ENCODE measurements at regions not wholly inside any gene's neighbourhood (a gene's known extent, or its start where the extent isn't known, plus 50 kb on each side); places are given as distances from the start of the nearest gene placed in this dataset.

GRCh38 chr15:45834622-45835021 is 199.8 kb downstream of the SQOR start:
- WGBS (ENCODE audit: insufficient coverage) = 100% methylated on average over 1 of the region's 3 CpGs
- H2AFZ ChIP-seq (ENCODE audit: insufficient read depth, low read depth, low read length, poor library complexity, severe bottlenecking) = no peak overlapping the region
- no peak overlapping the region for H3K4me2 ChIP-seq (replicated peaks; ENCODE audit: low read depth, low read length, poor library complexity, severe bottlenecking)
- Mint-ChIP-seq H3K27me3 (no peaks in the 10 kb centered on the region), H3K27ac (no peak overlapping the region), H3K4me3 (no peak overlapping the region), H3K4me1 (no peaks in the 10 kb centered on the region), H3K9me3 (ENCODE audit: insufficient read depth) (no peaks in the 10 kb centered on the region)
- no peaks in the 10 kb centered on the region for H3K36me3 ChIP-seq (replicated peaks in 1 of 2; ENCODE audit: control extremely low read depth in 1 of 2, control insufficient read depth in 1 of 2, extremely low read depth in 1 of 2, insufficient read depth in 2 of 2, low read length in 1 of 2)
- H3K79me2 ChIP-seq (ENCODE audit: control insufficient read depth, insufficient read depth, low read length) = no peaks in the 10 kb centered on the region
- no peaks in the 10 kb centered on the region for H3K9me3 ChIP-seq (ENCODE audit: control extremely low read depth in 1 of 3, control insufficient read depth in 2 of 3, insufficient read depth in 1 of 3, low read length in 2 of 3)
- no peak for ATAC-seq (ENCODE audit: low read depth)
- POLR2A ChIA-PET = no interaction called here
- no peaks in the 10 kb centered on the region for H3K27me3 ChIP-seq (replicated peaks in 1 of 4; ENCODE audit: control extremely low read depth in 1 of 4, control insufficient read depth in 3 of 4, insufficient read depth in 4 of 4, low read length in 3 of 4)
- no peak overlapping the region for H3K27ac ChIP-seq (ENCODE audit: low read length in 2 of 2)
- H3K4me3 ChIP-seq (ENCODE audit: control extremely low read depth in 1 of 5, extremely low read depth in 1 of 5, insufficient read depth in 1 of 5, low read depth in 2 of 5, low read length in 4 of 5) = no peak overlapping the region
- no peak for DNase-seq
- intact Hi-C loops (cut with micrococcal nuclease) = no loop called here
- no peaks in the 10 kb centered on the region for H3K4me1 ChIP-seq (ENCODE audit: control insufficient read depth in 2 of 2, insufficient read depth in 2 of 2, low read length in 2 of 2)
- CTCF ChIA-PET = interaction anchor here (0.5 kb wide), 1 partner anchor 17 kb away, joined by 3 read pairs; no protein-coding TSS in a partner anchor
- H4K20me1 ChIP-seq (ENCODE audit: control insufficient read depth, insufficient read depth, low read length, poor library complexity, severe bottlenecking) = no peaks in the 10 kb centered on the region
- H3K9ac ChIP-seq (ENCODE audit: low read length) = no peak overlapping the region
- TF ChIP-seq CTCF (IDR thresholded peaks at IDR 0.05) = no peak
- TF ChIP-seq EZH2 (IDR thresholded peaks at IDR 0.05; ENCODE audit: borderline replicate concordance, insufficient read depth, low read depth, low read length, poor library complexity, severe bottlenecking) = no peak

GRCh38 chr15:45842151-45842550 is 207.3 kb downstream of the SQOR start:
- Histone ChIP-seq H3K79me2 (ENCODE audit: control insufficient read depth, insufficient read depth, low read length) (no peaks in the 10 kb centered on the region), H3K4me2 (replicated peaks; ENCODE audit: low read depth, low read length, poor library complexity, severe bottlenecking) (no peak overlapping the region), H3K4me3 (ENCODE audit: control extremely low read depth in 1 of 5, extremely low read depth in 1 of 5, insufficient read depth in 1 of 5, low read depth in 2 of 5, low read length in 4 of 5) (no peak overlapping the region), H3K9me3 (ENCODE audit: control extremely low read depth in 1 of 3, control insufficient read depth in 2 of 3, insufficient read depth in 1 of 3, low read length in 2 of 3) (no peaks in the 10 kb centered on the region), H3K36me3 (replicated peaks in 1 of 2; ENCODE audit: control extremely low read depth in 1 of 2, control insufficient read depth in 1 of 2, extremely low read depth in 1 of 2, insufficient read depth in 2 of 2, low read length in 1 of 2) (no peaks in the 10 kb centered on the region), H3K27ac (ENCODE audit: low read length in 2 of 2) (no peak overlapping the region), H4K20me1 (ENCODE audit: control insufficient read depth, insufficient read depth, low read length, poor library complexity, severe bottlenecking) (no peaks in the 10 kb centered on the region), H3K4me1 (ENCODE audit: control insufficient read depth in 2 of 2, insufficient read depth in 2 of 2, low read length in 2 of 2) (no peaks in the 10 kb centered on the region), H2AFZ (ENCODE audit: insufficient read depth, low read depth, low read length, poor library complexity, severe bottlenecking) (no peak overlapping the region), H3K27me3 (replicated peaks in 1 of 4; ENCODE audit: control extremely low read depth in 1 of 4, control insufficient read depth in 3 of 4, insufficient read depth in 4 of 4, low read length in 3 of 4) (peaks cover 0 to 4% (median 0%) of the 10 kb centered on the region in 4 experiments), H3K9ac (ENCODE audit: low read length) (no peak overlapping the region)
- no peaks in the 10 kb centered on the region for H3K9me3 Mint-ChIP-seq (ENCODE audit: insufficient read depth)
- DNase-seq = no peak
- POLR2A ChIA-PET = no interaction called here
- H3K27ac Mint-ChIP-seq = no peak overlapping the region
- no peak for ATAC-seq (ENCODE audit: low read depth)
- CTCF ChIA-PET = no interaction called here
- TF ChIP-seq CTCF (IDR thresholded peaks at IDR 0.05) = no peak
- TF ChIP-seq EZH2 (IDR thresholded peaks at IDR 0.05; ENCODE audit: borderline replicate concordance, insufficient read depth, low read depth, low read length, poor library complexity, severe bottlenecking) = no peak
- intact Hi-C loops (cut with micrococcal nuclease) = no loop called here
- WGBS (ENCODE audit: insufficient coverage) = no CpG with 5 or more reads among the region's 1 CpG
- peaks cover 6% of the 10 kb centered on the region for H3K27me3 Mint-ChIP-seq
- H3K4me3 Mint-ChIP-seq = no peak overlapping the region
- H3K4me1 Mint-ChIP-seq = no peaks in the 10 kb centered on the region

Measured in B cell (primary cell).